ENCODE measurements at regions not wholly inside any gene's neighbourhood (a gene's known extent, or its start where the extent isn't known, plus 50 kb on each side); places are given as distances from the start of the nearest gene placed in this dataset.

DNA sequence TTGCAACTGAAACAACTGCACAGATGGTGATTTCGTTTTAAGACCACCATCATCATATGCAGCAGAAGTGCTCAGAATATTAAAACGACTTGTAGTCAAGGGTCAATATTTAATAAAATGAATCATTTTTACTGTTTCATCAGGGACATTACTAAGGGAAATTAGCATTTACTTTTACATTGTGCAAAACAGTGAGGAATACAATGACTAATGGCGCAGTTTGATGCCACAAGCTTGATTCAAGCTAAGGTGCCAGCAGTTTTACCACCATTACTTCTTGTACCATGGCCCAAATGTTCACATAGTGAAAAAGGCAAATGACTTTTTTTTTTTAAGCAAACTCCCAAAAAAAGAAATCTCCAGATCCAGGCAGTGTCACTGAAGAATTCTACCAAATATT, 277.4 kb upstream of the CHRNA7 start:
- no peak for DNase-seq (ENCODE audit: low spot score)
- intact Hi-C loops (cut with DNase I), result loop anchor here (10.0 kb wide), 1 partner anchor 52 kb away; no protein-coding TSS in a partner anchor

DNA sequence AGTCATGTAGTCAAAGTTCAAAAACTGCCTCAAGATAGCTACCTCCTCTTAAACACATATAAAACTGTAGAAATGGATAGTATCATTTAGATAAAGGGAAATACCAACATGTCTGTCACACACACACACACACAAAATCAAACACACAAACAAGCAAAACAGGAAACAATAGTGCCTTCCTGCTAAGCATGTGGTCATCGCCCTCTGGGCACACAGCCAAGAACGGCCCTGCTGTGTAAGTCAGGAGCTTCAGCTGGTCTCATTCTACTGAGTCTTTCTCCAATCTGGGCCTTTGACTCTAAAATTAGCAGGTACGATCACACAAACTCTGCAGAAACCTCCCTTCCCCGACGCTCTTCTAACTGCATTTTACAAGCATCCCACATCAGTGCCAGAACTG, 272.2 kb upstream of the CHRNA7 start:
- DNase-seq (ENCODE audit: low spot score), result no peak
- intact Hi-C loops (cut with DNase I), result loop anchor here (10.0 kb wide), 1 partner anchor 47 kb away; no protein-coding TSS in a partner anchor

DNA sequence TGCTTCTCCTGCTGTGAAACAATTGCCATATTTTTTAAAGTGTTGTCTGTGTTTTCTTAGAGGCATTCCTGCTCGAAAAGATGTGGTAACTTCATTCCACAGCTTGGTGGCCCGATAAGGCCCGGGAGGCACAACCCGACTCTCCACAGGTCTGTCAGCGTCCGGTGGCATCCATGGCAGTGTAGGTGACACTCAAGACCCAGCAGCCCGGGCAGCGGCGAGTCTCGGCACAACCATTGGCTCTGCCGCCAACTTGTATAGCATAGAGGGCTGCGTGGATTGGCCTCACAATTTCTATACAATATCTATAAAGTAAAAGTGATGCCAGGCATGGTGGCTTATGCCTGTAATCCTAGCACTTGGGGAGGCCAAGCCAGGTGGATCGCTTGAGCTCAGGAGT, 262.3 kb upstream of the CHRNA7 start:
- DNase-seq (ENCODE audit: low spot score), result no peak
- intact Hi-C loops (cut with DNase I), result no loop called here

- no peak for DNase-seq (ENCODE audit: low spot score)
- intact Hi-C loops (cut with DNase I), result no loop called here
These were observed 256.3 kb upstream of the CHRNA7 start for GRCh38 chr15:31774045-31774444.

DNA sequence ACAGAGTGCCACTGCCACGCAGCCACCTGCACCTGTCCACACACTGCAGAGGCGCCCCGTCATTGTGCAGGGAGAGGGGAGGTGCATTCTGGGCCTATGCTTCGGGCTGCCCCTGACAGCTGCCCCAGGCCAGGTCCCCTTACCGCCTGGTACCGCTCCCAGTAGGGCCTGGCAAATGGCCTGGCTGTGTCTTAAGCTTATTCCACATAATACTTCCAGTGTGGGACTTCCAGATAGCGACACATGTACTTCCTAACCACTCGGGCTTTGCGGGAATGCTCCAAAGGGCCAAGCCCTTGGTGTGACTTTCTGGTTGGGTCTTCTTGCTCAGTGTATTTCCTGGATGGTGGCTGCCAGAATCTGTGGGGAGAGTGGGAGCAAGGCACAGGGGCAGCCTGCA, 254.3 kb upstream of the CHRNA7 start:
- DNase-seq (ENCODE audit: low spot score), result no peak
- intact Hi-C loops (cut with DNase I), result no loop called here

GRCh38 chr15:31781261-31781660, 249.1 kb upstream of the CHRNA7 start:
- no peak for DNase-seq (ENCODE audit: low spot score)

DNA sequence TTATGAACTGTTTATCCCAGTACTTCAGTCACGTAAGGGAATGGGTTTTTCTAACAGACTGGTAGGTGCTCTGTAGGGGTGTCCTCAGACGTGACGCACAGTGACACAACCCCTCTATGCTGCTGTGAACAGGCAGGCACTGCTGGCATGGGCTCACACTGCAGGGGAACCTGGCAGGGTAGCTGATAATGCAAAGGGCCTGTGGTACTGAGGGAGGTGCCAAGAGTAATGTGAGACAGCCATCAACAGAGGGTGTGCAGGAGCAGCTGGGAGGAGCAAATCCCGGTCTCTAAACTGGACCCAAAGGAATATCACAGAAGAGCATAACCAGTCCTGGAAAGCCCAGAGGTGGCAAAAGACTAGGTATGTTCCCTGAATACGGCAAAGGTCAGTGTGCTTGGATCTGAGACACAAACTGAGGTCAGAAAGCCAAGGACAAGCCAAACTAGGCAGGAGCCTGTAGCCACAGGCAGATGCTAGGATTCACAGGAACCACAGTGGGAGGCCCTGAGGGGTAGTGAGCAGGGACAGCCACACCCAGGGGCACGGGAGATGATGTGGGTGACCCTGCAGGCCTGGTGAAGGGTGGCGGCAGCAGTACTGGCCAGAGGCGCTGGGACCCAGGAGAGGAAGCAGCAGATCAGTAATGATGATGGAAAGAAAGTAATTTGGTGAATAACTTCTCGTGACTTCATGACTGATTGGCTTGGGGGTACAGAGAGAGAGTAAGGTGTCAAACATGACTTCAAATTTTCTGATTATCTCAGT, 248.1 kb upstream of the CHRNA7 start:
- intact Hi-C loops (cut with DNase I), result no loop called here
- DNase-seq (ENCODE audit: low spot score), result no peak

More at GRCh38 chr15:31781261-31781660, 249.1 kb upstream of the CHRNA7 start:
- intact Hi-C loops (cut with DNase I), result no loop called here

DNA sequence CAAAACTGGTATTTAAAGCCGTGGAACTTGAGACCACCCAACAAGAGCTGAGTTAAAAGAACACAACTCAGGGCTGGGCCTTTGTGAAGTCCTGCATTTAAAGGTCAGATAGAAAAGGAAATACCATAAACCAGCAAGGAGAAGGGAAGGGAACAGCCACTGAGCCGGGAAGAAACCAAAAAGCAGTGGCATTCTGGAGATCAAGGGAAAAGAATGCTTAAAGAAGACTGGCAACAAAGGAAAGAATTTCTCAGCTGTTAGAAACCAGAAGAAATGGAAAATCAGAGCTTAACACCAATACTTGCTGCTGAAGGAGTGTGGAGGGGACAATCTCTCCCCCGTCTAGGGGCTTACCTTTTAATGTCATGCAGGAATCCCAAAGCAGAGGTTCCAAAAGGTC, 247.4 kb upstream of the CHRNA7 start:
- no peak for DNase-seq (ENCODE audit: low spot score)
- intact Hi-C loops (cut with DNase I), result no loop called here

DNA sequence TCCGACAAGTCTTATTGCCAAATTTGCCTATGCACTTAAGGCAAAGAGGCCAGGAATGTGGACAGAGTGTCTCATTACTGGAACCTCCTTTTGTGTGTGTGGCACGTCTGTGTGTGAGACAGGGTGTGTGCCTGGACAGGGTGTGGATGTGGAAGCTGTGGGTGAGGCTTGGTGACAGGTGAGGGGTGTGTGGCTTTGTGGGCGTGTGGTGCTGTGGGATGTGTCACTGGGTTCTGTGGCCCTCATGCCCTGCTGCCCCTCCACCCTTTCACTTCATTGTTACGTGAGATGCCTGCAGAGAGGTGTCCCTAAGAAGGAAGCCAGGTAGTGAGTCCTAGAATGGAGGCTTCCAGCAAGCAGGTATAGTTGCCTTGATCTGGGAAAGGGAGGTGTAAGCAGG, 244.0 kb upstream of the CHRNA7 start:
- DNase-seq (ENCODE audit: low spot score), result no peak
- intact Hi-C loops (cut with DNase I), result no loop called here

- intact Hi-C loops (cut with DNase I), result no loop called here
- DNase-seq (ENCODE audit: low spot score), result no peak
These were observed 242.2 kb upstream of the CHRNA7 start for GRCh38 chr15:31788104-31788503.

- no peak for DNase-seq (ENCODE audit: low spot score)
- intact Hi-C loops (cut with DNase I), result no loop called here
These were observed 237.6 kb upstream of the CHRNA7 start for GRCh38 chr15:31792611-31793199.

DNA sequence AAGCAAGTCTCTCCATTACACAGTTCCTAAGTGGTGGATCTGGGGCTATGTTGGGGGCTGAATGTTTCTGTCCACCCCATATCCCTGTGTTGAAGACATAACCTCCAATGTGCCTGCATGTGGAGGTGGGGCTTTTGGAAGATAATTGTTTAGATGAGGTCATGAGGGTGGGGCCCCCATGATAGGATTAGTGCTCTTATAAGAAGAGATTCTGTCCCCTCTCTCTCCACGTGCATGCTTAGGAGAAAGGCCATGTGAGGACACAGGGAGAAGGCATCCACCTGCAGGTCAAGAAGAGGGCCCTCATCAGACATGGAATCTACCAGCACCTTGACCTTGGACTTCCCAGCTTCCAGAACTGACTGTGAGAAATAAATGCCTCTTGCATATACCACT, 231.0 kb upstream of the CHRNA7 start:
- no peak for DNase-seq (ENCODE audit: low spot score)
- intact Hi-C loops (cut with DNase I), result no loop called here

DNA sequence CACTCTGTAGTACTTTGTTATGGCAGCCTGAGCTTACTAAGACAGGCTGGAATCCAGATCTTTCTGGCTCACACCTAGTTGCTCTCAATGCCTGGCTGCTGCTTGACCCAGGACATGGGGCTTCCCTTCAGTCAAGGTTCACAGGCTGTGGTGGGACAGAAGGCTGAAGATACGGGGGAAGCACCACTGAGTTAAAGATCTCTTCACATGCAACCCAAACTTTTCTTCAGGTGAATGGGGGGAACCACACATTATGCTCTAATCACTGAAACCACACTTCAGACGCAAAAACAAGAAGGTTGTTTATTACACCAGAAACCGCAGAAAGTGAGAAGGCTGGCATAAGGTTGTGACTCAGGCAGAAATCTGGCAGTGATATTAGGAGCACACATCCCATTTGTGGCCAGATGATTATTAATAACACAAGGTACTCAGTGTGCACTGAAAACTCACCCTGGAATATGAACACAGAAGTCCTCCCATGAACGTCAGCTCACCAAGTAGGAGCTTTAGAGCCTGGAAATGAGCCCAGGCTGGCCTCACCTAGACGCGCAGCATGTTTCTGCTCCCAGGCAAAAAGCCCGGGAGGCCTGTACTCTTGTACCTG, 230.5 kb upstream of the CHRNA7 start:
- intact Hi-C loops (cut with DNase I), result loop anchor here (10.0 kb wide), 1 partner anchor 45 kb away; no protein-coding TSS in a partner anchor
- no peak for DNase-seq (ENCODE audit: low spot score)

GRCh38 chr15:31801152-31801551, 229.2 kb upstream of the CHRNA7 start:
- no peak for DNase-seq (ENCODE audit: low spot score)
- intact Hi-C loops (cut with DNase I), result loop anchor here (10.0 kb wide), 1 partner anchor 46 kb away; no protein-coding TSS in a partner anchor

DNA sequence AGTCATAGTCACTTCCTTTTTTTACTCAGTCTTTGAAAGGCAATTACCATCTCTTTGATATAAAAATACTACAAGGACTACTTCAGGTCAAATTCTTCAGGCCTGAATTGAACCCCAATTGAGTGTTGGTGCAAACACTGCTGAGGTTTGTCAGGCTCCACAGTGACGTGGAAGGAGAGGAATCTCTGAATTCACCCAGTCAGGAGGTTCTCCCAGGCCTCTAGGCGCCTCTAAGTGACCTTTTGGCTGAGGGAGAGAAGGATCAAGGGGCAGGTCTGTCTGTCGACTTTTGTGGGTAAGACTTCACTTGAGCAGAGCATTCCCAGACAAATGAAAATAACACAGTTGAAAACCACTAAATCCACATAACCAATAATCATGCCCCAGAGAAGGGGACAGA, 227.6 kb upstream of the CHRNA7 start:
- intact Hi-C loops (cut with DNase I), result loop anchor here (10.0 kb wide), 1 partner anchor 48 kb away; no protein-coding TSS in a partner anchor
- DNase-seq (ENCODE audit: low spot score), result no peak

DNA sequence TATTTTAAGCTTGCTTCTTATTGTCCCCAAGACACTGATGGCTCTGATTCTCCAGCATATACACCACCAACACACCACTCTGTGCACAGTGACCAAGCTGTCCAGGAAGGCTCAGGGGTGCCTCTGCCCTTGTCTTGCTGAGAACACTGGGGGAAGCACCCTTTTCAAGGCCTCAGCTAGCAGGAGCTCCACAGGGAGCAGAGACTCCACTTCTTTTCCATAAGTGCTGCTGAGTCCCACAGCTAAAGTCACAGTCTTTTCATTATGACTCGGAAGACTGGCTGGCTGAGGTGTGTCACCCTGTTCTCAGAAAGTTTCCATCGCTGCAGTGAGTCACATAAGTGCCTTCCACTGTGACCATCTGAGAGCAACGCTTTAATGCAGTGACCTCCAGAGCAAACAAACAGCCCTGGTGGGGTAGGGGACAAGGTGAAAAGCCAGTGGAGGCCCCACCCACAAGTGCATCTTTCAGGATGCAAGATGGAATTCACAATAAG, 226.9 kb upstream of the CHRNA7 start:
- intact Hi-C loops (cut with DNase I), result loop anchor here (10.0 kb wide), 1 partner anchor 49 kb away; no protein-coding TSS in a partner anchor

GRCh38 chr15:31805090-31805662, 225.1 kb upstream of the CHRNA7 start:
- no peak for DNase-seq (ENCODE audit: low spot score)
- intact Hi-C loops (cut with DNase I), result loop anchor here (10.0 kb wide), 1 partner anchor 50 kb away; no protein-coding TSS in a partner anchor

More for the DNA sequence above, 226.9 kb upstream of the CHRNA7 start:
- DNase-seq (ENCODE audit: low spot score), result no peak

GRCh38 chr15:31806106-31806505, 224.2 kb upstream of the CHRNA7 start:
- intact Hi-C loops (cut with DNase I), result loop anchor here (10.0 kb wide), 1 partner anchor 51 kb away; no protein-coding TSS in a partner anchor
- no peak for DNase-seq (ENCODE audit: low spot score)

DNA sequence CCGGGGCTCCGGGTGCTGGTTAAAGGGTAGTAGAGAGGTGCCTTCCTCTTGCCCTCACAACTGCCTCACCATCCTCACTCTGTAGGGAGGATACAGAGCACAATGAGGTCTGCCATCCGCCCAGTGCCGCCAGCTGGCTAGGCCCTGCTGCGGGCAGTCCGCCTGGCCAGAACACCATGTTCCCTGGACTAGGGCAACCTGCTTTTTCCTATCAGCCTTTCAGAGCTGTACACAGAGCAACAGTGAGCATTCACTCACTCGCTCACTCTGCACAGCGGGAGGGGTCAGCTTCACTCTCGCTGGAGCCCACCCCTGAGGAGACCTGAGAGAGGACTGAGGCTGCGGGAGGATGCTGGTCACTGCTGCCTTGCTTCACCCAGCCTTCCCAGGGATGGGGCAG, 218.7 kb upstream of the CHRNA7 start:
- intact Hi-C loops (cut with DNase I), result no loop called here
- no peak for DNase-seq (ENCODE audit: low spot score)

DNA sequence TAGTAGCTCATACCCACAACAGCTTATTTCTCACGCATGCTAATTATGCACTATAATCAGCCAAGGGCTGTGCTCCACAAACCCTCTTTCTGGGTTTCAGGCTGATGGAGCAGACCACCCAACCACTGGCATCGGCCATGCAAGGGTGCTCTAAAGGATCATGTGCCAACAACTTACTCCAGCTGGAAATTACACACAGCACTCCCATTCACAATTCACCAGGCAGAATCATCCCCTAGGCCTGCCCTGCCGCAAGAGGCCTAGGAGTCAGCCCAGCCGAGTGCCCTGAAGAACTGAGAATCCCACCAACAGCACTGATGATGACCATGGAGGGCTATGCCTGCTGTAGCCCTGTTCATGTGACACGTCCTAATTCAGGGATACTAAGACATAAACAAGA, 216.2 kb upstream of the CHRNA7 start:
- intact Hi-C loops (cut with DNase I), result no loop called here

More for the DNA sequence above, 216.2 kb upstream of the CHRNA7 start:
- no peak for DNase-seq (ENCODE audit: low spot score)

All from cardiac septum (tissue), 1 donor.